Mammary epithelial cell (primary cell): ENCODE measurements at regions not wholly inside any gene's neighbourhood (a gene's known extent, or its start where the extent isn't known, plus 50 kb on each side); places are given as distances from the start of the nearest gene placed in this dataset.

Experiments
- CTCF ChIP-seq, 2 donors: IDR thresholded peaks in 1 of 2; conservative IDR thresholded peaks in 1 of 2; 2 replicates each; pipeline ENCODE4 v1.5.1; 2011 to 2012; ENCODE audit warnings: inconsistent platforms in 2 of 2, low read length in 2 of 2, mild to moderate bottlenecking in 2 of 2, control low read depth in 1 of 2, low read depth in 1 of 2; ENCODE audit not compliant: insufficient read depth in 1 of 2; ENCODE audit errors: extremely low read depth in 1 of 2
- EZH2 ChIP-seq: IDR thresholded peaks from 2 replicates; pipeline ENCODE4 v1.6.1; 2012; ENCODE audit warnings: low read length, inconsistent platforms, borderline replicate concordance

GRCh38 chr4:71941001-71941400 lies 90.8 kb upstream of the NPFFR2 start:
- TF ChIP-seq CTCF (conservative IDR thresholded peaks at IDR 0.05 in 1 of 2, IDR thresholded peaks at IDR 0.05 in 1 of 2; ENCODE audit: extremely low read depth in 1 of 2, insufficient read depth in 1 of 2, low read depth in 1 of 2, low read length in 2 of 2) (peak; percentile 10 to 42), EZH2 (no peak)
